GM19455 (cell line): ENCODE measurements at regions not wholly inside any gene's neighbourhood (a gene's known extent, or its start where the extent isn't known, plus 50 kb on each side); places are given as distances from the start of the nearest gene placed in this dataset.
"Not testable (repeated sequence)": the region's sequence is repeated elsewhere in the genome, so short reads cannot be mapped to it uniquely, and the experiment has no call there.

Experiments
- ATAC-seq: cut with Tn5 transposase; IDR thresholded peaks from one replicate; pipeline ENCODE4 v1.9.1; 2021; ENCODE audit not compliant: unreplicated experiment

- ATAC-seq = no peak
Observed at GRCh38 chrX:136975684-136976470, 57.9 kb downstream of the GPR101 start.

- ATAC-seq = no peak
Observed at GRCh38 chrX:136967966-136968365, 65.8 kb downstream of the GPR101 start.

GRCh38 chrX:136963973-136964372, 69.8 kb downstream of the GPR101 start:
- ATAC-seq = no peak

GRCh38 chrX:136961594-136962135, 72.1 kb downstream of the GPR101 start:
- no peak for ATAC-seq

GRCh38 chrX:136954930-136955329, 74.4 kb upstream of the RBMX start:
- no peak for ATAC-seq

- ATAC-seq = peak; percentile 96
Observed at GRCh38 chrX:136953867-136954787, 73.6 kb upstream of the RBMX start.

- ATAC-seq = no peak
Observed at GRCh38 chrX:136950211-136950610, 69.7 kb upstream of the RBMX start.

GRCh38 chrX:136941396-136942337, 61.1 kb upstream of the RBMX start:
- ATAC-seq = no peak

GRCh38 chrX:136936183-136936549, 55.6 kb upstream of the RBMX start:
- ATAC-seq = no peak

GRCh38 chrX:136935533-136936182, 55.1 kb upstream of the RBMX start:
- ATAC-seq = peak; percentile 60

- ATAC-seq = not testable (repeated sequence)
Observed at GRCh38 chrX:136934652-136935051, 54.1 kb upstream of the RBMX start.

GRCh38 chrX:136933611-136934145, 53.2 kb upstream of the RBMX start:
- ATAC-seq = no peak

- ATAC-seq = no peak
Observed at GRCh38 chrX:136931661-136932060, 51.1 kb upstream of the RBMX start.
